GM21786 (cell line): ENCODE measurements at regions not wholly inside any gene's neighbourhood (a gene's known extent, or its start where the extent isn't known, plus 50 kb on each side); places are given as distances from the start of the nearest gene placed in this dataset.

Experiments used
- ATAC-seq: cut with Tn5 transposase; IDR thresholded peaks from one replicate; pipeline ENCODE4 v1.9.1; 2021; ENCODE audit not compliant: unreplicated experiment

DNA sequence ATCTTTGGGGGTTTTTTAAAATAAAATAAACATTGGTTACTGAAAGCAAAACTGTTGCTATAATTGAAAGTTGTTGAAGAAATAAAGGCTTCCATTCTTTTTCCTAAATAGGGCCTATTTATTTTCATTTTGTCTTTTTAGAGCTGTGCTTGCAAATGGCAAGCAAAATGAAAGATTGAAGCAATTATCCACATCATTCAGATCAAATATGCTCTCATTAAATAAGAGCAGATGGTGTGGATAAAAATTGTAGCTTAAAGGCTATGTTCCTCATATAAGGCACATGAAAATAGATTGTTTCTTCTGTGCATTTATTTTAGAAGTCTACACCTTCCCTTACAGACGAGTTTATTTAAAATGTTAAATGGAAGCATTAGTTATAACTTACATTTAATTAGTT is 1317.7 kb downstream of the MRPL39 start:
- ATAC-seq: no peak

DNA sequence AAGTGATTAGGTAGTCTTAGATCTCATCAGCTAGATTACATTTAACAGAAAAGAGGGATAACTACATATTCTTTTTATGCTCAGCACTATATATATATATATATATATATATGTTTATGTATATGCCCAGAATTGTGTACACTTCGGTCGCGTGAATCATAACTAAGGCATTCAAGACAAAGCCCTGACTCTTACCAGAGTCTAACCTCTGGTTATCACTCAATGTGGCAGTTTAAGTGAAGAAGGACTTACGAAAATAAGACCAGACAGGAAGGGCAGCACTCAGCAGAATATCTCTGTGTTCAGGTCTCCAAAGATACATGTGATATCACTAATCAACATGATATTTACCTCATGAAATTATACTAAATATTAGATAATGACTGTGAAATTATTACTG is 1326.7 kb downstream of the MRPL39 start:
- no peak for ATAC-seq

DNA sequence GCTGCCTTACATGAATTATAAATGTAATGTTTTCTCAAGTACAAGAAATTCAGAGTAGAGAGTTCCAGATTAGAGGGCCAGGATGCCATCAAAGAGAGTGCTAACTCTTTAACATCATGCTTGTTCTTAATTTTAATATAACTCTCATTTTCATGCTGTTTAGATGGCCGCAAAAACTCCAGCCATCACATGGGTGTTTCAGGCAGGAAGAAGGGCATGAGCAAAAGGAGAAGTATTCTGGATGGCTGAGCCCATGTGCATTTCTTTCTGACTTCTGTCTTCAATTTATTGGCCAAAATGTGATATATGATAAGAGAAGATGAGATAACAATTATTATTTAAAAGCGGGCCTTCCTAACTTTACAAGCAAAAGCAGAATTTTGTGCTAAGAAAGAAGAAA is 1328.6 kb downstream of the MRPL39 start:
- ATAC-seq: no peak

DNA sequence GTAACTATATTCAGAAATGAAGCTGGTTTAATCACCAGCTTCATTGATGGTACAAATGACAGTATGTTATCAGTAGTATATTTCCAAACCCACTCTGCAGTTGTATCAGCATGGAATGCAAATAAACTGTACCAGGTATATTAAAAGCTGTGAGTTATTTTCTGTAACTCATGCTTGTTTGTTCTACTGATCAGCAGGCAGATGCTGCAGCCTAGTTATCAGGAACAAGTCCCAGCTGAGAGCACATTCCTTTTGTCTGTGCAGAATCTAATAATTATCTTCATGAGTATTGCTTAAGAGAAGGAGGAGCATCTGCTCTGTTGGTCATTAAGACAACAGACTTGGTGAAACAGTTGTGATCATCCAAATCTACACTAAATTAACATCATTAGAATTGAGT is 1331.1 kb downstream of the MRPL39 start:
- no peak for ATAC-seq

DNA sequence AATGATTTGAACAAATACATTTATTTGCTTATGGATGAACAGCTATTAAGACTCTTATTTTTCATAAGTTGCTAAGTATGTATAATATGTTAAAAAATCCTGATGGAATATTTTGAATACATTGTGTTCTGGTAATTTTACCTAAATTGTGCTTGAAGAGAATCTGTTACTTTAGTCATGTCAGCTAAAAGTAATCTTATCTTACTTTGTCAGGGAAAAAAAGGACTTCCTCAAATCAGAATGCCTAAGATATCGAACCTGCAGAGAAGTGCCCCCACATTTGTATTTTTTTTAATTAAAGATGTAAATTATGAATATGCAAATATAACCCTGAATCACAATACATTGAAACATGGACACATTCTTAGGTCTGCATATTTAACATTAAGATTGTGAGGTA is 1331.7 kb downstream of the MRPL39 start:
- ATAC-seq: no peak

DNA sequence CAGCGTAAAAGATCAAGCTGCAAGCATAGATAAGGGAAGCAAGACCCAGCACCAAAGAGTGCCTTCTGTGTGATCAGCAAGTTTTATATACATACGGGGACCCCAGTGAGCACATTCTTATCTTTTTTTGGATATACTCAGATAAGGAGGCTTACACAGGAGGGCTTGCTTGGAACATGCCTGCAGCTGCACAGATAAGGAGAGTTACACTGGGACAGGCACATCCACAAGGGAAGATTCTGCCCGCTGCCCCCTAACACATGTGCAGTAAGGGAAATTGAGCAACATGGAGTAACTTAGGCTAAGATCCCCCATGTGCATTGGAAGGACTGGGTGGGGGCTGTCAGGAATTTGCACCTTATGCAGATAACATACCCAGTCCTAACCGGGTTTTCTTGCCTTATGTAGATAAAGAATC is 1334.8 kb downstream of the MRPL39 start:
- no peak for ATAC-seq

DNA sequence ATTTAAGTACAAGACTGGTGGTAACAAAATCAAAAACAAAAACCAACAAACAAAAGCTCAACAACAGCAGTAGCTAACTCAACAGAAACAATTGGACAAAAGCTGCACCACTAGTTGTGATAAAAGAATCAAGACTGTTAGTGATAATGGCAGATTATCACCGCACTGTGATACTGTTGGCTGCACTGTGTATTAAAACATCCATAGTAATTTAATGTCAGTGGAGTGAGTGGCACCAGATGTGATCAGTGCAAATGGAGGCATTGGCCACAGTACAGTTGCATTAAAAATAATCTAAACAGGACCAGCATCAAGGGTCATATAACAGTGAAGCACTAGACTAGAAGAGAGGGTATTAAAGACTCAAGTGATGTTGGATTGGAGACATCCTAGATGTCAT is 1341.3 kb downstream of the MRPL39 start:
- no peak for ATAC-seq

DNA sequence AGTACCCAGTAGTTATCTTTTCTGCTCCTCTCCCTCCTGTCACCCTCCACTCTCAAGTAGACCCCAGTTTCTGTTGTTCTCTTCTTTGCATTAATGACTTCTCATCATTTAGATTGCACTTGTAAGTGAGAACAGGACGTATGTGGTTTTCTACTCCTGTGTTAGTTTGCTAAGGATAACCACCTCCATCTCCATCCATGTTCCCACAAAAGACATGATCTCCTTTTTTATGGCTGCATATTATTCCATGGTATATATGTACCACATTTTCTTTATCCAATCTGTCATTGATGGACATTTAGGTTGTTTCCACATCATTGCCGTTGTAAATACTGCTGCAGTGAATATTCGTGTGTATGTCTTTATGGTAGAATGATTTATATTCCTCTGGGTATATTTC is 1346.5 kb downstream of the MRPL39 start:
- ATAC-seq: no peak

DNA sequence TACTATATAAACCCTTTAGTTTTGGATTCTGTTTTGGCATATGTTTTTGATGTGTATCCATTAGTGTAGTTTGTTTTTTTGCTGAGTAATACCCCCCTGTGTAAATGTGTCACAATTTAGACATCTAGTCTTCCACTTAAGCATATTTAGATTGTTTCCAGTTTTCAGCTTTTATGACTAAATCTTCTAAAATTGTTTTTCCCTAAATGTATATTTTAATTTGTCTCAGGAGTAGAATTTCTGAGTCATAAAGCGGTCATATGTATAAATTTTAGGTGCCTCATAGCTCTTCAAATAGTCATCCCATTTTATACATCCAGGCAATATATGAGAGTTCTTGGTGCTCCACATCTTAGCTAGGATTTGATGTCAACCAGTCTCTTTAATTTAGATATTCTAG is 1348.0 kb downstream of the MRPL39 start:
- ATAC-seq: no peak

DNA sequence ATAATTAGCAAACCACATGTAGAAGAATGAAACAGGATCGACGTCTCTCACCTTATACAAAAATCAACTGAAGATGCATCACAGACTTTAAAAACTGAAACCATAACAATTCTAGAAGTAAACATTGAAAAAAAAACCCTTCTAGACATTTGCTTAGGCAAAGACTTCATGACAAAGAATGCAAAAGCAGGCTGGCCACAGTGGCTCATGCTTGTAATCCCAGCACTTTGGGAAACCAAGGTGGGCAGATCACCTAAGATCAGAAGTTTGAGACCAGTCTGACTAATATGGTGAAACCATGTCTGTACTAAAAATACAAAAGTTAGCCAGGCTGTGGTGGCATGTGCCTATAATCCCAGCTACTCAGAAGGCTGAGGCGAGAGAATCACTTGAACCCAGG is 1351.7 kb downstream of the MRPL39 start:
- no peak for ATAC-seq

DNA sequence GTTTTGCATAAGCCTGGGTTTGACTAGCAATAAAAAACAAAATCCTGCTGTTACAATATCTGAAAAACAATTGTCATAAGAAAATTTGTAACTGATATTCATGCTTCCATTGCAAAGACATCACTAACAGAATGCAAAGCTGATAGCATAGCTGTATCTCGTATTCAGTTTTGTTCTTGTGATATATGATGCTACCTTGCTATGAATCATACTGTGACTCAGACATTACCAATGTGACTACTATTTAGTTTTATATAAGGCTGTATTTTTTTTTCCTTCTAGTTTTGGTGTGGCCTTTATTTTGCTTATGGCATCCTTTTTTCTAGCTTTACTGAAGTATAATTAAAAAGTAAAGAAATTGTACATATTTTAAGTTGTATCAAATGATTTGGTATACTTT is 1381.8 kb downstream of the MRPL39 start:
- no peak for ATAC-seq

DNA sequence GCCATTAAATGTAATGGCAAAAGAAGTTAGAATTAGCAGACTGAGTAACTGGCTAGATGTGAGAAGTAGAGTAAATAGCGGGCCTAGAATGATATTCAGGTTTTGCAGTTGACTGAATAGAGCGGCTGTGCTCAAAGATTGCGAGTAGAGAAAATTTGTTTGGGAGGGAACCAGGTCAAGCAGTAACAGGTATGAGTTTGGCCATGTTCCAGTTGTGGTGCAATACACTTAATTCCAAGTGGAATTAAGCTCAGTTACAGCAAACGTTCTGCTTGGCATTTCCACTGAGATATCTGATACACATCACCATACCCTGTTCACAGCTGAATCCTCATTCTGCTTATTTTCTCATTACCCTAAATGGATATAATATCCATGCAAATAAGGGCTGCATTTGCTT is 1382.9 kb downstream of the MRPL39 start:
- no peak for ATAC-seq

DNA sequence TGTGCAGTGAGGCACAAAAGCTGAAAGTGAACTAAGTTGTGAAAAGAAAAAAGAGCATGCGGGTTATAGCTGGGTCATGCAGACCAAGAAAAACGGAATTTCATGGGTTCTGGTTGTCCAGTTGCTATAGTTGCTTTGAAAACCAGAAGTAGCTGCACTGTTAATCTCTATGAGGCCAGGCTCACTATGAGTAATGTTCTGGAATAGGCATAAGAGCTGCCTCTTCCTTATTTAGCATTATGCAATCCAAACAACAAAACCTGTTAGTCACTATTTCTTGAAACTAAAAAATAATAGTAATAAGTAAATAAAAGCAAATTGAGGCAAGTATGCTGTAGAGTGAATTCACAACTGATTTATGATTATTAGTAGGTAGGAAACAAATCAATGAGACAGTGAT is 1383.7 kb downstream of the MRPL39 start:
- no peak for ATAC-seq

DNA sequence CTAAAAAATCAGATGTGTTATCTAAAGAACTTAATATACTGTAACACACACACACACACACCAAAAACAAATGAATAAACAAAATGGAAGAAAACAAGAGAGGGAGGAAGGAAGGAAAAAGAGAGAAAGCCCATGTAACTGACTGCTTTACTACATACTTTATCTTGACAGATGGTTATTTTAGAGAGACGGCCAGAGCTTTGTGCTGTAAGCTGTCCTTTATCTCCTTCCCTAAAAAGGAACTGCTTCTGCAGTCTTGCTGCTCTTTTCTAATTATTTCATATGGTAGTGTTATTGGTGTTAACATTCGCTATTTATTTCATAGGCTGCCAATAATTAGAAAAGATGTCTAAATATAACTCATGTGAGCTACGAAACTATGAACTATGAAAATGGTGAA is 1384.6 kb downstream of the MRPL39 start:
- no peak for ATAC-seq

DNA sequence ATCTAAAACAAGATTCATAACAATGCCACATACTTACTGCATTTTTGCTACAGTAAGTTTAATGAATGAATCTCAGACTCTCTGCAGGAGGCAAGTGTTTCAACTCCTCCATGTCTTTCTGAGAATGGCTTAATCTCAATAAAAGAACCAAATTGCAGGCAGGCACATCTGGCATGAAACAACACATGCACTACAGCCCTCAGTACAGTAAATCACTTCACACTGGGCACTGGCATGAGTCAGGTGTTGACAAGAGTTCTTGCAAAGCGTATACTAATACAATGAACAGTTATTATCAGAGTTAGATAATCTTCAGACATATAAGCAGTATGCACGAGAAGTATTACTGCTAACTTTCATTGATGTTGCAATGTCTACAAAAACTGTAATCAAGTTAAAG is 1386.8 kb downstream of the MRPL39 start:
- ATAC-seq: no peak

DNA sequence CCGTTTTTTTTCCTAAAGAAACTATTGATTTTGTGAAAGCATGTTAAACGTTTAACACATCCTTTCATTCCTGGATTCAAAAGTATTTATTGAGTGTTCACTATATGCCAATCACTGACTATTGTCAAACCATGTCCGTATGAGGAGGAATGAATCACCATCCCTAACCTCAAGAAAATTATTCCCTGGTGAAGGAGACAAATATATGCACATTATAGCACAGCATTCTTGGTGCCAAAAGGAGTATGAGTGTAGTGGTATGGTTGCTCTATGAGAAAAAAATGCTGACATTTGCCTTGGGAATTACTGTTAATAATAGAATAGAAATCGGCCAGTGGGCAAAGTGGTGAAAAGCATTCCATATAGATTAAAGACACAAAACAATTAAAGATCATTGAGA is 1390.1 kb downstream of the MRPL39 start:
- ATAC-seq: no peak

DNA sequence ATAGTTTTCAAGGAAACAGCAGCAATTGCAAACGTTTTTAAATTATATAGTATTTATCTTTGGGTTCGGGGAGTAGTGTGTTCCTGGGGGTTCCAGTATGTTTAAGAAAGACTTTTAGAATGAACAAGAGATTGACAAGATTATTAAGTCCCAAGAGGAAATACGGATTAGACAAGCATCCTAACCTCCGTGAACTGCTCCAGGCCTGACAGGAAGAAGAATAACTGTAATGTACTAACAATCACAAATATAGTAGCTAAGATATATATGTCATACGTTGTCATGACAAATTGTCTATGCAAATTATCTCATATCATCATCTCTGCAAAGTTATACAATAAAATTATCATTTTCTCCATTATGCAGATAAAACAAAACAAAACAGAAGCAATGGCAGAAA is 1397.2 kb downstream of the MRPL39 start:
- ATAC-seq: no peak

DNA sequence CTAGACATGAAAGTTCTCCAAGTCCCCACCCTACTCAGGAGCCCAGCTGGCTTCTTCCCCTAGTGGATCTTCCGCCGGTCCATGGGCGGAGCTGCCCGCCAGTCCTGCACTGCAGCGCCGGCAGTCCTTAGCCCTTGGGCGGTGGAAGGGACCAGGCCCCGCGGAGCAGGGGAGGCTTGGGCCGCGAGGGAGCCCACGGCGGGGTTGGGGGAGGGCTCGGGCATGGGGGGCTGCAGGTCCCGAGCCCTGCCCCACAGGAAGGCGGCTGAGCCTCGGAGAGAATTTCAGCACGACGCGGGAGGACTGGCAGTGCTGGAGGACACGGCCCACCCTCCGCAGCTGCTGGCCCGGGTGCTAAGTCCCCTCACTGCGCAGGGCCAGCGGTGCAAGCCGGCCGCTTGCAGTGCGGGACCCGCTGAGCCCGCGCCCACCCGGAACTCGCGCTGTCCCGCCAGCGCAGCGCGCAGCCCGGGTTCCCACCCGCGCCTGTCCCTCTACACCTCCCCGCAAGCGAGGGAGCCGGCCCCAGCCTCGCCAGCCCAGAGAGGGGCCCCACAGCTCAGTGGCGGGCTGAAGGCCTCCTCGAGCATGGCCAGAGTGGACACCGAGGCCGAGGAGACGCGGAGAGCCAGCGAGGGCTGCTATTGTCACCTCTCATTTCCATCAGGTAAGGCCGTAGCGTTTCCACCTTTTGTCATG is 1398.6 kb downstream of the MRPL39 start:
- no peak for ATAC-seq

DNA sequence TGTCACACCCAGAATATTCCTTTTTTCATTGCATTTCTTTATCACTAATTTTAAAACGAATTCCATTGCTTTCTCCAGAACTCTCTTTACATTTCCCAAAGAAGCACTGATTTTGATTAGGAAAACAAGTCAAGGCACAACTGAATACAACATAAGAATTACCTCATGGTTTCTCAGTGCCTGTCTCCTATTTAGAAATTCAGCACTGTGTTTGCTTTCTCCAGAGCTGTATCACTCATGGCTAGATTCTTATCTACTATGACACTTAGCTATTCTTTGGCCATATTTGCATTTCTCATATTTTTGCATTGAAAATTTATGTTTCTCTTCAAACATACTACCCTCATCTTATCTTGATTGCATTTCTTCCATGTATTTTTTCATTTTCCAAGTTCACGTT is 1402.0 kb downstream of the MRPL39 start:
- ATAC-seq: no peak

DNA sequence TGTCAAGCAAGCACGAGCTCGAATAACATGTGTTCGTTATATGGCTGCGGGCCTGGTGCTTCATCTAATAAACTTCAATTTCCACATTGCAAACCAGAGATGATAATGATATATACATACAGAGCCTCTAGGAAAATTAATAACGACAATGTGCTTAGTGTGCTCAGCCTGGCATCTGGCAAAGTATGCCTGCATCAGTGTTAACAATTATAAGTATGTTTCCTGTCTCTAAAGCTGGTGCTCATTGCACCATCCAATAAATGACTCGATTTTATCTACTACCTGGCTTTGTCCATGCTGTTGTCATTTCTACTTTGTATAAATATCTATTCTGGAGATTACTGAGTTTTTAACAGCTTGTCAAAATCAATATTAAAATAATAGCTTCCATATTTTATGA is 1402.6 kb downstream of the MRPL39 start:
- ATAC-seq: no peak

DNA sequence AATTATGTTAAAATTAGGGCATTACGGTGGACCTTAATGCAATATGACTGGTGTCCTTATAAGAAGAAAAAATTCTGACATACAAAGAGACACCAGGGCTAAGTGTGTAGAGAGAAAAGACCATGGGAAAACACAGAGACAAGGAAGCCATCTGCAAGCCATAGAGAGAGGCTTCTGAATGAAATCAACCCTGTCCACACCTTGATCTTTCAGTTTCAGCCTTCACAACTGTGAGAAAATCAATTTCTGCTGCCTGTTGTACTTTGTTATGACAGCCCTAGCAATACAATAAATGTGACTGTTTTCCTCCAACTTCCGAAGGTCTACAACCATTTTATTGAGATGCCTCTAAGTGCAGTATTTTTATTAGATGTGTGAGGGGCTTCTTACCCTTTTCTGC is 1407.2 kb downstream of the MRPL39 start:
- ATAC-seq: peak; percentile 73

DNA sequence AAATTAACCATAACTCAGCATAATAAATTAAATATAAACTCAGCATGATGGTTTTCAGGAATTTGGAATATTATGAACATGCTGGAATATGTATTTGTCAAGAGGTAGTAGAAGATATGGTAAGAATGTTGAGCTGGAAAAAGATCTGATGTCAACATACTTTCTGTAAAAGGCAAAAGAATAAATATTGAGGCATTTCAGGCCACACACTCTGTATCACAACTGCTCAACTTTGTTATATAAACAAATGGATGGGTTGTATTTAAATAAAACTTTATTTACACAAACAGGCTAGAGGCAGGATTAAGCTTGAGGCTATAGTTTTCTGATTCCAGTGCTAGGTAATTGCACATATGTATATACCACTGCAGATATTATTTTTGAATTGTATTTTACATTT is 1409.4 kb downstream of the MRPL39 start:
- no peak for ATAC-seq

DNA sequence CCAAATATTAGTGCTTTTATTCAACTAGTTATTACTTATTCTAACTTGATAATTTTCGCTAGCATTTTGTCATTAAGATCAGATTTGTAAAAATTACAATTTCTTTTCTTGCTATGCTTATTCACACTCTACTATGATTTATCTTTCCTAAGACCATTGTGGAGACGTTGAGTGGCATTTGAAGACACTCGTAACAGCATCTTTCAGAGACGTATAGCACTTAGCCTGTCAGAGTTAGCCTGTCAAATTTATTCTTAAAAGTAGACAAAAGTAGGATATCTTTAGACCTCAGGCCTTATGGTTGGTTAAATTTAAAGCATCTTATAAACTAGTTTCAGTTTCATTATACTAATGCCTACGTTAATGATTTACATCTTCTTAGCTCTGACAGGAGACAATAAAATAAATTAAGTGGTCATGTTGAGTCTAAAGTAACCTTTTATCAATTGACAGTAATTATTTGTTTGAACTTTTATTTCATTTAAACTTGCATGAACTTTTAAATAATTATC is 1410.1 kb downstream of the MRPL39 start:
- ATAC-seq: no peak
